Stimulated activated CD4-positive, alpha-beta T cell treated with anti-CD3 and anti-CD28 coated beads, TNF-alpha, amount 100 ng/mL, for 1 hour (primary cell): ENCODE measurements at regions not wholly inside any gene's neighbourhood (a gene's known extent, or its start where the extent isn't known, plus 50 kb on each side); places are given as distances from the start of the nearest gene placed in this dataset.

ENCODE experiments used
- DNase-seq, 3 donors: peaks; one replicate each; pipeline ENCODE4 v3.0.0-alpha.2; 2020; ENCODE audit warnings: low read depth in 3 of 3, low spot score in 1 of 3

DNA sequence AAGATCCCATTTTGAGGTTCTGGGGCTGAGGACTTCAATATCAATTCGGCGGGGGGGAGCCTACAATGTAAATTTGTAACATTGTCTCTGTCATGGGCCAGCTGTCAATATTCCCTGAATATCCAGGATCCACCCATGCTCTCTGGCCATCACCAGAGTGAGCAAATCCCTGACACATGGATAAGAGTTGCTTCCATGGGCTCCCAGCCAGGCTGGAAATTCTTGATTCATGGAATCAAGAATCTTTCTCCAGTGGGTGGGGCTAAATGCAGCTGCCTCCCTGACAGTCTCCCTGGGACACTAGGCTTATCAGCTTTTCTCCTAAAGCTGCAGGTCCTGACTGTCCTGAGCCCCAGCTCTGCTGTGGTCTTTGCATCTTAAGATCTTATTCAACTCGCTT lies 86.9 kb upstream of the IGLL5 start:
- DNase-seq: no peak

DNA sequence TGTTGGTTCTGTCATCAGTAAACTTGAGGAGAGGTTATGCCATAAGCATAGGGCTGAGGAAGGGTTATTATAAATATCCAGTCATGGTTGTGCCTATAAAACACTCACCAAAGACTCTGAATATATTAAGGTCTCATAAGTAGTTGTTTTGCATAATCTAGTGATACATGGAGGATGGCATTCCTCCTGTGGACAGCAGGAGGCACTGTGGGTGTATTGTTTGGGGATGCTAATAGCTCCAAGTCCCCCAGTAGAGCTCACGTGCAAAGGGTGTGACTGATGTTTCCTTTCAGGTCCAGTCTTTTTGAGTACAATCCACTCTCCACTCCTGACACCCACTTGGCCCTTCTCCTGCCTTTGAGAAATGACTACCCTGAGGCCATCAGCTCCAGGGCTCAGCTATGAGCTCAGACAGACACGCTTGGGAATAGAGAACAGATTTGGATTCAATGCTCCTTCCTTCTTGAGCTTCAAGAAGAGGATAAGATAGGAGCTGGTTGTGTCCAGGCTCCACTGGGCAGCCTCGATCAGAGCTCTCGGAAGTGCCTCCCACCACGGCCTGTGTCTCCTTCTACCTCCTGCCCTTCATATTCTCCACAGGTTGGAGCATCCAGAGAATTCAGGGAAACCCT lies 85.2 kb upstream of the IGLL5 start:
- DNase-seq: no peak

DNA sequence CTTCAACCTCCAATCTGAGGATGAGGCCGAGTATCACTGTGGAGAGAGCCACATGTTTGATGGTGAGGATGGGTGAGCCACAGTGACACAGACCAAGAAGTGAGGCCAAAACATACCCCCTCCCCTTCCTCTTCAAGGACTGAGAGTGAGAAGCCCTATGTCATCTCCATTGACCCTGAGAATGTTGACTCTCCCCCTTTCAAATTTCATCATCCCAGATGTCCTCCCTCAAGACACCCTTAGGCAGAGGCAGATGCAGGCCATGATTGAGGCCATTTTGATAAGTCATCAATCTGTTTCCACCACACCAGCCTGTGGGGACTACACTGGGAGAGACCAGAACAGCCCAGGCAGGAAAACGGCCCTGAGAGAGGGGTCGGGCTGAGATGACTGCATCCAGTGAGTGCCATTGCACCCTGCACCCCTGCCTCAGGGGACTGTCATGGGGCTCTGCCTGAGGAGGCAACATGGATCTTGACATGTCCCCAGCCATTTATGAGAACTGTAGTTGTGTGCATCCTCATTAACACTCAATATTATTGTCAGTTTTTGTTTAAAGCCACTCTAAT lies 84.2 kb upstream of the IGLL5 start:
- no peak for DNase-seq

DNA sequence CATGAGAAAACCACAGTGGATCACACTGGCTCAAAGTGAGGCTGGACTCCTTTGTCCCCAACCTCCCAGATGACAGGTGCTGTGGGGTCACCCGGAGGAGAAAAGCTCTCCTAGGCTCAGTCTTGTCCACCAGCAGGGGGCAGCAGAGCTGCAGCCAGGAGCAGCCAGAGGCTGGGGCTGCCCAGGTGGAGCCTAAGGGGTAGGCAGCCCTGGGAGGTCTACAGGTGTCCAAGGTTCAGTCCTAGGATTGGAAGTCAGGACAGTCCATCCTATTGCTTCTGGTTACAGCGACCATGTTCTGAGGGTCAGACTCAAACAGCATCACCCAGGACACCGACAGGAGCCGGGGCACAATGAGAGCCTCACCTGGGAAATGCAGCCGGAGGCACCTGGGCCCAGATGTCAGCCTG lies 77.6 kb upstream of the IGLL5 start:
- DNase-seq: peak; percentile 43 to 61 (median 45)

DNA sequence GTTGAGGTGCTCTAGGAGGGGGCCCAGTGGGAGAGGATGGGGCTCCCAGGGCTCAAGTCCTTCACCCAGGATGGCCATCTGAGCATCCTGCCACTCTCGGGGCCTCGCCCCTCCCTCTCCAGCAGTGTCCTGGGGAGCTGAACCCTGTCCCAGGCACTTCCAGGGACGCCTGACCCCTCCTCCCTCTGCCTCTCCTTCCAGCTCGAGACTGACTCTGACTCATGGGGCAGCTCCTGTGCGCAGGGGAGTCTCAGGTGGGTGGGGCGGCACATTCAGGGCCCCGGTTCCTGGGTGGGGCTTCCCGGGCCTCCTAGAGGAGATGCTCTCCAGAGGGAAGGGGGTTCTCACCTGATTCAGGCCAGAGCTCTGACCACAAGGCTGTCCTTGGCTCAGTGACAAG lies 77.1 kb upstream of the IGLL5 start:
- no peak for DNase-seq

DNA sequence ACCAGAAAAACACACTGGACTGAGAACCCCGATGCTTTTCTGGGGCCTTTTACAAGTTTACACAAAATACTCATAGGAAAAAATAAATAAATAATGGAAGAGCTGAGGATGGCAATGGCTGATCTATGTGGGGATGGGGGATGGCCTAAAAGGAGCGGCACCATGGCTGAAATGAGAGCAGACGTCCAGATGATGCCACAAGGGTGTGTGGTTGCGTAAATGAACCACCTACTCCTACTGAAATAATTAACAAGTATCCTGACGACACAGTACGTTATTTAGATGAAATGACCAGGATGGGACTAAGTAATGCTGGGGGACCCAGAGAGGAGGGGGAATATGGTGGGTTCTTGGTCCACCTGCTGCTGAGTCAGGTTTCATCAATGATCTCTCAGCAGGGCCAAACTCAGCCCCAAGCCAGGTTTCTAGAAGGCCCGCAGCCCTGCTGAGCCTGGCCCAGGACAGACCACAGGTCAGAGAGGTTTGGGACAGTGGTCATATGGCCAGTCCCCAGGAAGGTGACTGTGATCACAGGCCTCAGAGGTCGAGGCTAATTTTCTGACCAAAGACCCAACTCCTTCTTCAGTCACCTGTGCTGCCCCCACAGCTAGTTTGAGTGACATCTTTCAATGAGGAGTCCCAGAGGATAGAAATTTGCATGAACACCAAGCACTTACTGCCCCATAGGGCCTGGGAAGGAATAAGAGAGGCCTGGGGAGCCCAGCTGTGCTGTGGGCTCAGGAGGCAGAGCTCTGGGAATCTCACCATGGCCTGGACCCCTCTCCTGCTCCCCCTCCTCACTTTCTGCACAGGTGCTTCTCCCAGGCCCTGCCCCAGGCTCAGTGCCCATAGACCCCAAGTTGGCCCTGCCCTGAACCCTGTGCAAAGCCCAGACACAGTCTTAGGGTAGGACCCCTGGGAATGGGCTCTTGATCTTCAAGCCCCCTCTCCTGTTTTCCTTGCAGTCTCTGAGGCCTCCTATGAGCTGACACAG lies 76.3 kb upstream of the IGLL5 start:
- no peak for DNase-seq

DNA sequence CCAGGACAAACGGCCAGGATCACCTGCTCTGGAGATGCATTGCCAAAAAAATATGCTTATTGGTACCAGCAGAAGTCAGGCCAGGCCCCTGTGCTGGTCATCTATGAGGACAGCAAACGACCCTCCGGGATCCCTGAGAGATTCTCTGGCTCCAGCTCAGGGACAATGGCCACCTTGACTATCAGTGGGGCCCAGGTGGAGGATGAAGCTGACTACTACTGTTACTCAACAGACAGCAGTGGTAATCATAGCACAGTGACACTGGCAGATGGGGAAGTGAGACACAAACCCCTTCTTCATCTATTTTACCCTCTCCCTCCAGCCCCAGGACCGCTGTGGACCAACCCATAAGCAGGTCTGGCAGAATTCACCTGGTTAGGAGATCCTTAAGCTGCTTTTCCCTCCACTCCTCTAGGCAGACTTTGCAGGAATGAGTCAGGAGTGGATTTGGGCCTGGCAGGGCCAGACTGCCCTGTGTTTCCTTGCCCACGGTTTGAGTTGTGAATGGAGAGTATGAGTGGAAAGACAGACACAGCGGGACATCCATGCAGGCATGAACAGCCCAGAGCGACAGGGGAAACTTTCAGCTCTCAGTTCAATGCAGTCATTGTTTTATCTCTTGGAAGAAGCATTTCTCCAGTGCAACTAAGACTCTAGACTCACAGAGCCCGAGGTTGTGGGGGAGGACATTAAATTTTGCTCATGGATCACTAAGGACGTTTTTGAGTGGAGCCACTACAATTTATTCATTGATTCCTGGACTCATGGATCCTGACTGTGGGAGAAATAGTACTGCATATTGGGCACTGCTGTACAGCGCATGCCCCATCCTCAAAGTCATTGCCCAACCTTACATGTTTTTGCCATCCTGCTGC lies 75.3 kb upstream of the IGLL5 start:
- DNase-seq: no peak

DNA sequence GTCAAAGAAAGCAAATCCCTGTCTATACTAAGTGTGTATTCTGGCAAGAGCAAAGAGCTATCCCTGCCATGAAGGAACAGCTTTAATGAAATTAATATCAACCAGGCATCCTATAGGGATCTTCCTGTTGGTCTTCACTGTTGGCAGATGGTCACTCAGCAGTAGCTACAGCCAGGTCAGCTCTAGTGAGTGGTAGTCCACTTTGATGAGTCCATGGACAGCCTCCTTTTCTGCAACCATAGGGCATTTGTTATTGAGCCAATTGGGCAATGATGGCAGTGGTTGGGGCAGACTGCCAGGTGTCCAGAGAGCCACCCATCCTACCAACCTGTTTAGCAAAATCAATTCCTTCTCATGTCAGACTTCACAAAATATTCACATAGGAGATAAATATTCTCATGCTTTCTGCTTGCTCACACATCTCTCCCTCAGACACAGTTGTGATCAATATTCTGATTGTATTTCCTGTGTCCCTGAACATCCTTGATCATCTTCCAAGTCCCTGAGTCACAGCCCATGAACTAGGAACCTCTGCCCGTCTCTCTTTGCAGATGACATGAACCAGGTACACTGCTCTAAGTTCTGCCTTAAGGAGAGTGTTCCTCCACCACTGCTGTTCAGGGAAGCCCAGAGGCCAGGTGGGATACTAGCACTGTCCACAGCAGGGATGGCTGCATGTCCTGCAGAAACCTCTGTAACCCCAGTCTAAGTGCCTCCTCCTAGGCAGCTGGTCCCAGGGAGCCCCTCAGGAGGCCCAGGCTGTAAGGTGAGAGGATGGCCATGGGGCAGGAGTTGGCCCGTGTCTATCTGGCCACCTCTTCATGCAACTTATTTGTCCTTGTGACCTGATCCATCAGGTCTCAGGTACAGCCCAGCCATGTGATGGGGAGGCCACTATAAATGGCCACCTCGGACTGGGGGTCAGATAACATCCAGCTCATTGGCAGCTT lies 74.2 kb upstream of the IGLL5 start:
- DNase-seq: no peak

DNA sequence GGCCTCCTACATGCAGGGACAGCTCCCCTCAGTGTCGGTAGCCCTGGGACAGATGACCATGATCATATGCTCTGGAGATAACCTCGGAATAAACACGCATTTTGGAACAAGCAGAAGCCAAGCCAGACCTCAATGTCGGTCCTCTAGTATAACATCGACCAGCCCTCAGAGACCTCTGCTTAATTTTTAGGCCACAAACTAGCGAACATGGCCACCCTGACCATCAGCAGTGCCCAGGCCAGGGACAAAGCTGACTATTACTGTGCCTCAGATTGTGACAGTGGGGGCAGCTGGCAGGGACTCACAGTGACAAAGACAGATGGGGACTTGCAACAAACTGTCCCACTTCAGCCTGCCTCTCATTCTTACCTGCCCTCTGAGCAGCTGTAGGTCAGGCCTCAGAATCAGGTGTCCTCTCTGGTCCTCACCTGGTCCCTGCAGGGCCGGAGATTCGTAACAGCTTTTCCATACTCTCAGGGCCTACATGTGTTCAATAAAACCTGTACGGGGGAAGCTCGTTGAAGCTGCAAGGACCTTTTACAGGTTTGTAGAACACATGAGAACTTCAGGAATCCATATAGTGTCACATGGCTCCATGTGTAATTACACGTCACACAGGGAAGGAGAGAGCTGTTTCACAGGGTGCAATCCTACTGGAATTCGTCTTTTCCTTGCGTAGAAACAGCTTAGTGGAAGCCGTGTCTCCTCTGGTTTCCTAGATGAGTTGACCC lies 72.8 kb upstream of the IGLL5 start:
- DNase-seq: no peak

DNA sequence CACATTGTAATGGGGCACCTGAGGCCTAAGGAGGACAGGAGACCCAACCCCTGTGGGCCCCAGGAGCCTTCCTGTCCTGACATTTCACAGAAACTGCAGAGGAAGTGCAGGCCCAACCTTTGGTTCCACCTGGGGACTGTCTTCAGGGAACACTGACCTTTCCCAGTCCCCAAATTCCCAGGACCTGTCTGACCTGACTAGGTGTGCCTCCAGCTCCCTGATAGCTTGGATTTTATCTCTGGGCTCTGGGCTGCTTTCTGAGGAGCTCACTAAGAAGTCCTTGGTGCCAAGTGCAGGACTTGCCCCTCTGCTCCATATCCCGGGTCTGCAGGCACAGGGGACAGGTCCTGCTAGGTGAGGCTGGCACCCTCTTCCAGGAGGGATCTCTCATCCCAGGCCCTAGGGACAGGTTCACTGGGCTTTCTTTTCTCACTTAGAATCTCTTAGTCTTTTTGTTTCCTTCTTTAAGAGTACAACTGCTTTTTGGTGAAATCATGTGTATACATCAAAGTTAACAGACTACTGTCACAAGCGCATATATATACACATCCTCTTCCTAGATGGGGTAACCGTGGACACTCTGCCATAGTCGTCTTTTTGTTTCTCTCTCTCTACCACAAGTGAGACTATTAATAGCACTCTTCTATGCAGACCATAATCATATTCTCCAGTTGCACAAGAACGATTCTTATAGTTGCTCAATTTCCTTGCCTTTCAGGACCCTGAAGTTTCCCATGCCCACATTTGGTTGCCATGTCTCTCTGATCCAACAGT lies 72.0 kb upstream of the IGLL5 start:
- DNase-seq: no peak

DNA sequence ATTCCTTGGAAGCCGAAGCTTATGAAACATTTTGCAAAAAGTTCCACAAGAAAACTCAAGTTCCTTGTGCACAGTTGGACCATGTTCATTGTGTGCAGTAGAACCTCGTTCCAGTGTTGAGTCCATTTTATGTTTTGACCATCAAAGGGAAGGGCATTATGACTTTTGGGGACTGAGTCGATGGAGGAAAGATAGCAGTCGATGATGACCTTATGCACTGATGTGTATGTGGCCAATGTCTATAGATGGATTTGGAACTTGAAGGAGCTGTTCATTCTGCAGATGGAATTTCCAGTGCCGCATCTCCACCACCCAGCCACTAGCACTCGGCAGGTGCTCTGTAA lies 71.5 kb upstream of the IGLL5 start:
- no peak for DNase-seq

DNA sequence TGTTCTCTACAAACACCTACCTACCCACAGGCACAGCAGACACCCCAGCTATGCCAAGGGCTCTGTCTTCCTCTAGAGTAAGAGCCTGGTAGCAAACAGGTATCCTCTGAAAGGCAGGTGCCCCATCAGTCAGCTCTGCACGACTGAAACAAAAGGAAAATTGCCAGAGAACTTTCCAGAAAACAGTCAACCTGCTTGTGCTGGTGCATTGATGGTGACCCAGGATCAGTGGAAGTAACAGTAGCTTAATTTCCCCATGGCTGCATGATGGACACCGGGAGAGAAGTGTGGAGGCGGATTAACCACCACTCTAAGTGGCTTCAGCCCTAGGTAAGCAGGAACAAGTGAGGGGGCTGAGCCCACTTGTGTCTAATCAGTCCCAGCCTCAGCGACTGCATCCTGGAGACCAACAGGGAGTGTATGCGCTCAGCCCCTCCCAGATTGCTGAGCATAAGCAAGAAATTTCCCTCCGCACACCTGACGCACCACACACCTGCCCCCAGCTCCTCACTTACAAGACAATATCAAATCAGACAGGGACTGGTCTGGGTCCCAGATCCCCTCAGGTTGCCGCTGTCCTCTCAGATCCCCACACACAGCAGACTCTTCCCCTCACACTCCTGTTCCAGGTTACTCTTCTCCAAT lies 70.7 kb upstream of the IGLL5 start:
- DNase-seq: no peak

DNA sequence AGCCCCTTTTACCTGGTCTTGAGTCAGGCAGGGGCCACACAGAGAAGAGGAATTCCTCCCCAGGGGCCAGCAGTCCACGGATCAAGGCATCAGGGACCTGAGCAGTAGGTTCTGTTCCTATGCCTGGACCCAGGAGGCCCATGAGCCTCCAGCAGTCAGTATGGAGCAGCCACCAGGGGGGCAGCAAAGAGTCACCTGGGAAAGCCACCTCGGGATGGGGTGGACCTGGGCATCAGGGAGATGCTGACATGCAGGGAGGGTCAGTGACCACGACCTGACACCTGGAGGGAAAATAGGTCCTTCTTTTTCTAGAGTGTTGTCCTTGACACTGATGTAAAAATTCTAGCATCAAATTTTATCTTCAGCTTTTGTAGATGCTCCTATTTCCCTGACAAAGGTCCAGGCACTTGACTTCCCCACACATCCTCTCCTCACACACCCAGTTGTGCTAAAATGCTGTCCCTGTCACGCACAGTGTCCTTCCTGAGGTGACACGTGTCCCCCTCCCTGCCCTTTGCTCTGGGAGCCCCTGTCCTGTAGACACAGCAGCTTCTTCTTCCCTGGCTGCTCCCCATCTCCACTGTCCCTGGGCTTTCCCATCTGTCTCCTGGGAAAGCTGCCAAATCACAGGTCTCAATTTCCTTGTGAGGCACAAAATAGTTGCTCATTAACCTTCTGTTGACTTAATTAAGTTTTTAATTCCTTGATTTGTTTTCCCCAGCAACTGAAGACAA lies 70.0 kb upstream of the IGLL5 start:
- DNase-seq: no peak

DNA sequence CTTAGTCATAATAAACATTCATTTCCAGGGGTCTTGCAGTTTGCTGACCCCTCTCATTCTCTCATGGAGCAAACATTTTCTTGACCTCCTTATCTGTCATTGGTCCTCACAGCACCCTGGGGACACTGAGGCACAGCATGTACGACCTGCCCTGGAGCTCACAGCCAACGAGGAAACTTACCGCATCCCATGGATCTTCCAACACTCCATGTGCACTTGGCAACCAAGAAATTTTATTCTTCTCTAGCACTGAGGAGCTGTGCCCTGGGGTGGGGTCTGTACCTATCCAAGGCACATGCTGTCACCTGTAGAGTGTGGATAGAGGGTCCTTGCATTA lies 69.4 kb upstream of the IGLL5 start:
- no peak for DNase-seq

DNA sequence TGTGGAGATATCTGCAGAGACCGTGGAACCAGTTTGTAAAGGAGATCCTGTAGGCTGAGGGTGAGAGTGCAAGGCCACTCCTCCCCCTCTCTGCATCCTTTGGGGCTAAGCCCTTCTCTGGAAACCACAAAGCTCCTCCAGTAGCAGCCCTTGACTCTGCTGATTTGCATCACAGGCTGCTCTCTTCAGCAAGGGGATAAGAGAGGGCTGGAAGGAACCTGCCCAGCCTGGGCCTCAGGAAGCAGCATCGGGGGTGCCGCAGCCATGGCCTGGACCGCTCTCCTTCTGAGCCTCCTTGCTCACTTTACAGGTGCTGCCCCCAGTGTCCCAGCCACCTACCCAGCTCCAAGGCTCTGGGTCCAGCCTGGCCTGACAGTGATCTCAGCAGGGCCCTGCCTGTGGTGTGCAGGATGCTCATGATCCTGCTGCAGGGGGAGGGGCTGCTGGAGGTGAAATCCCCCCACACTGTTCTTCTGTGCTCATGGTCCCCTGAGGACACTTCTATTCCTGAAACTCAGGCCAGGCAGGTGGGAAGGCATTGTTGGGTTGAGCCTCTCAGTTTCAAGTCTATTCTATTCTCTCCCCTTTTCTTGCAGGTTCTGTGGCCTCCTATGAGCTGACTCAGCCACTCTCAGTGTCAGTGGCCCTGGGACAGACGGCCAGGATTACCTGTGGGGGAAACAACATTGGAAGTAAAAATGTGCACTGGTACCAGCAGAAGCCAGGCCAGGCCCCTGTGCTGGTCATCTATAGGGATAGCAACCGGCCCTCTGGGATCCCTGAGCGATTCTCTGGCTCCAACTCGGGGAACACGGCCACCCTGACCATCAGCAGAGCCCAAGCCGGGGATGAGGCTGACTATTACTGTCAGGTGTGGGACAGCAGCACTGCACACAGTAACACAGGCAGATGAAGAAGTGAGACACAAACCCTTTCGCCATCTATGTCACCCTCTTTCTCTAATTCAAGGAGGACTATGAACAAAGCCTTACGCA lies 68.5 kb upstream of the IGLL5 start:
- no peak for DNase-seq

DNA sequence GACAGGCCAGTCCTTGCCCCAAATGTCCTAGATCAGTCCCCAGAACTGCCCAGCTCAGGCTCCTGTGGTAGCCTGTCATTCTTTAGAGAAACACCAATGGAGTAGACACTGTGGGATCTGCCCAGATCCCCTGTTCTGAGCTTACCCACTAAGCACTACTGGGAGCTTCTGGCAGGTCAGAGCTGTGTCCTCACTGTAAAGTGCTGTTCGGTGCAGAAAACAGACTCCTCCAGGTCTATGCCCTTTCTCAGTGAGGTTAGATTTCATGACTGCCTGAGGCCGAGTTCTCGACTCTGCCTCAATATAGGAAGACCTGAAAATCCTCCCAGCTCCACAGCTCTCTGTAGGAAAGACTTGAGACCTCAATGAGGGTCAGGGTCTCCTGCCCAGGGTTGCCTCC lies 67.5 kb upstream of the IGLL5 start:
- no peak for DNase-seq

DNA sequence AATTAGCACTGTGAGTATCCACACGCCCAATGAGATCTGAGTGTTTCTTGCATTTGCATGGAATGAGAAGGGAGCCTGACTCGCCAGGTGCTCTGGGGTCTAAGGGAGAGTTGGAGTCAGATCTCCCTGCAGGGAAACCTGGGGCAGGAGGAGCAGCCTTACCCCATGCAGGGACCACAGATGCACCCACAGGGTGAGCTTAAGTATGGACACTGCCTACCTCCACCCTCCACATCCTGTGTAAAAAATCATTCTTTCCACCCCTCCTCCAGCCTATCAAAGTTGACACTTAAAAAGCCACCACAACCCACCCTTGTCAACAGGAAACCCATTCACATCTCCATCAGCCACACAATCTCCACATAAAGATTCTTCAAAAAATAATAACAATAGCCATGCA lies 67.0 kb upstream of the IGLL5 start:
- DNase-seq: peak in 1 of 3 donors; percentile 19
